Endodermal cell (in vitro differentiated cells): ENCODE measurements at regions not wholly inside any gene's neighbourhood (a gene's known extent, or its start where the extent isn't known, plus 50 kb on each side); places are given as distances from the start of the nearest gene placed in this dataset.

Source experiments
- DNase-seq: peaks from one replicate; pipeline ENCODE4 v3.0.0-alpha.2; 2017
- H3K27ac ChIP-seq: 2 replicates; pipeline ENCODE4 v1.5.1; 2013; ENCODE audit warnings: mild to moderate bottlenecking, low read depth, low read length, moderate library complexity
- H3K27me3 ChIP-seq: 2 replicates; pipeline ENCODE4 v1.6.1; 2013; ENCODE audit warnings: mild to moderate bottlenecking, low read length, moderate library complexity; ENCODE audit not compliant: insufficient read depth, control insufficient read depth, poor library complexity, severe bottlenecking
- H3K36me3 ChIP-seq: 2 replicates; pipeline ENCODE4 v1.7.0; 2013; ENCODE audit warnings: mild to moderate bottlenecking, low read length, moderate library complexity; ENCODE audit not compliant: control insufficient read depth, insufficient read depth
- H3K4me1 ChIP-seq: one replicate; pipeline ENCODE4 v1.7.0; 2013; ENCODE audit warnings: low read length; ENCODE audit not compliant: control insufficient read depth, insufficient read depth
- H3K4me3 ChIP-seq: 2 replicates; pipeline ENCODE4 v1.5.1; 2013; ENCODE audit warnings: mild to moderate bottlenecking, low read length, moderate library complexity
- H3K9ac ChIP-seq: 2 replicates; pipeline ENCODE4 v1.6.1; 2013; ENCODE audit warnings: mild to moderate bottlenecking, low read length, moderate library complexity; ENCODE audit not compliant: poor library complexity, severe bottlenecking; ENCODE audit errors: extremely low read depth
- H3K9me3 ChIP-seq: 2 replicates; pipeline ENCODE4 v1.6.1; 2013; ENCODE audit warnings: mild to moderate bottlenecking, low read length, moderate library complexity; ENCODE audit not compliant: control insufficient read depth
- H3K27ac Mint-ChIP-seq: 2 replicates; pipeline ENCODE4 v1.8.0; 2020; ENCODE audit warnings: mixed read lengths
- H3K27me3 Mint-ChIP-seq: 2 replicates; pipeline ENCODE4 v1.8.0; 2021; ENCODE audit warnings: mild to moderate bottlenecking, mixed read lengths; ENCODE audit not compliant: insufficient read depth
- H3K36me3 Mint-ChIP-seq: 2 replicates; pipeline ENCODE4 v1.8.0; 2020; ENCODE audit warnings: low read depth, mixed read lengths
- H3K4me1 Mint-ChIP-seq: 2 replicates; pipeline ENCODE4 v1.8.0; 2020; ENCODE audit warnings: mixed read lengths
- H3K4me3 Mint-ChIP-seq: 2 replicates; pipeline ENCODE4 v1.8.0; 2020; ENCODE audit warnings: mild to moderate bottlenecking, moderate library complexity, mixed read lengths
- H3K9me3 Mint-ChIP-seq: 2 replicates; pipeline ENCODE4 v1.8.0; 2020; ENCODE audit warnings: mild to moderate bottlenecking, mixed read lengths
- WGBS, 2 experiments: methylation state at CpG; one replicate each; pipeline versions ENCODE4 v1.1.5 to v1.1.7; 2013; ENCODE audit warnings: missing lambda C conversion rate in 2 of 2, mixed read lengths in 1 of 2; ENCODE audit not compliant: insufficient coverage in 1 of 2, insufficient read length in 1 of 2; 5-methylcytosine and 5-hydroxymethylcytosine counted together
- TF ChIP-seq, protein P1 (sequence below): fragments of 200-600 bp; sonication (generic); conservative IDR thresholded peaks from 2 replicates; pipeline ENCODE4 v1.5.0; 2021; ENCODE audit warnings: antibody characterized with exemption, mild to moderate bottlenecking

DNA sequence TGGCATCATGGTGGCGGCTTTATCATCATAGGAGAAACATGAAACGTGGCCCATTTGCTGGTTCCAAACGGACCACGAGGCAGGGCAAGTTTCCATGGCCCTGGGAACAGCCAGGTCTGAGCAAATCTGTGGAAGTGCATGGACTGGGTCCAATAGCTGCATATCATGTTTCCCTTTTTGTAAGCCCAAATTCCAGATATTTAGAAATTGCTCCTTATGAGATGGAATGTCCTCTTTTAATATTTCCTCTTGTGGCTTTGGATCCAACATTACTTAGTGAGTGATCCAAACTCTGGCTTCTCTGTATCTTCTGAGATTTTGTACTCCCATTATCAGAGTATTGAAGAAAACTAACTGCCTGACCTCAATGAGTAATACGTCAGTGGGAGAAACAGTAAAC is 79.8 kb upstream of the FBXL7 start:
- 93 to 100% methylated on average over 5 of the region's 5 CpGs for WGBS, 2 experiments
- H3K27me3 Mint-ChIP-seq, result no peaks in the 10 kb centered on the region
- H3K4me1 ChIP-seq, result peaks cover under 1% of the 10 kb centered on the region
- DNase-seq, result no peak
- H3K27ac Mint-ChIP-seq, result no peak overlapping the region
- H3K27me3 ChIP-seq, result no peaks in the 10 kb centered on the region
- no peak overlapping the region for H3K9ac ChIP-seq
- H3K27ac ChIP-seq, result no peak overlapping the region
- no peak overlapping the region for H3K4me3 Mint-ChIP-seq
- no peaks in the 10 kb centered on the region for H3K36me3 ChIP-seq
- H3K4me3 ChIP-seq, result no peak overlapping the region
- no peaks in the 10 kb centered on the region for H3K9me3 ChIP-seq
- peaks cover under 1% of the 10 kb centered on the region for H3K9me3 Mint-ChIP-seq
- H3K4me1 Mint-ChIP-seq, result peaks cover under 1% of the 10 kb centered on the region
- no peaks in the 10 kb centered on the region for H3K36me3 Mint-ChIP-seq
- TF ChIP-seq, protein P1, sequence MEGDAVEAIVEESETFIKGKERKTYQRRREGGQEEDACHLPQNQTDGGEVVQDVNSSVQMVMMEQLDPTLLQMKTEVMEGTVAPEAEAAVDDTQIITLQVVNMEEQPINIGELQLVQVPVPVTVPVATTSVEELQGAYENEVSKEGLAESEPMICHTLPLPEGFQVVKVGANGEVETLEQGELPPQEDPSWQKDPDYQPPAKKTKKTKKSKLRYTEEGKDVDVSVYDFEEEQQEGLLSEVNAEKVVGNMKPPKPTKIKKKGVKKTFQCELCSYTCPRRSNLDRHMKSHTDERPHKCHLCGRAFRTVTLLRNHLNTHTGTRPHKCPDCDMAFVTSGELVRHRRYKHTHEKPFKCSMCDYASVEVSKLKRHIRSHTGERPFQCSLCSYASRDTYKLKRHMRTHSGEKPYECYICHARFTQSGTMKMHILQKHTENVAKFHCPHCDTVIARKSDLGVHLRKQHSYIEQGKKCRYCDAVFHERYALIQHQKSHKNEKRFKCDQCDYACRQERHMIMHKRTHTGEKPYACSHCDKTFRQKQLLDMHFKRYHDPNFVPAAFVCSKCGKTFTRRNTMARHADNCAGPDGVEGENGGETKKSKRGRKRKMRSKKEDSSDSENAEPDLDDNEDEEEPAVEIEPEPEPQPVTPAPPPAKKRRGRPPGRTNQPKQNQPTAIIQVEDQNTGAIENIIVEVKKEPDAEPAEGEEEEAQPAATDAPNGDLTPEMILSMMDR, result no peak

DNA sequence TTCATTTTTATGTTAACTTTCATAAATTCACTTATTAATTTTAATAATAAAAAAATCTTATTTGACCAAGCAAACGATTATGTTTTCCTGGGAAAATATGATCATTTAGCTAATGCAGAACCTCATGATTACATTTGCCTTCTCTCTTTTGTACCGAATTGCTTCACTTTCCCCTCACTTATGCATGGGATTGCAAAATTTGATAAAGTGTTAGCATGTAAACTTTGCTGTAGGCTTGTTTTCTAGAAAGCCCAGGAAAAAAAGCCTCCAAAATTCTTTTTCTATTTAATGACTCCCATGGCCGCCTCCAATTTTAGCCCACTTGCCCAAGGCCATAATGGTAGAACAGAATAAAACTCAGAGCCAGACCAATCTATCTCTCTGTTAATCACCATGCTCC is 82.8 kb upstream of the FBXL7 start:
- Histone ChIP-seq H3K27me3 (no peaks in the 10 kb centered on the region), H3K4me3 (no peak overlapping the region), H3K9ac (no peak overlapping the region), H3K36me3 (no peaks in the 10 kb centered on the region), H3K4me1 (no peaks in the 10 kb centered on the region), H3K27ac (no peak overlapping the region), H3K9me3 (peaks cover 8% of the 10 kb centered on the region)
- Mint-ChIP-seq H3K36me3 (no peaks in the 10 kb centered on the region), H3K4me1 (no peaks in the 10 kb centered on the region), H3K27me3 (no peaks in the 10 kb centered on the region), H3K9me3 (peaks cover 4% of the 10 kb centered on the region), H3K4me3 (no peak overlapping the region), H3K27ac (no peak overlapping the region)
- WGBS, 2 experiments, result 84 to 100% methylated on average over 1 to 3 of the region's 3 CpGs
- TF ChIP-seq, protein P1, result no peak
- no peak for DNase-seq

DNA sequence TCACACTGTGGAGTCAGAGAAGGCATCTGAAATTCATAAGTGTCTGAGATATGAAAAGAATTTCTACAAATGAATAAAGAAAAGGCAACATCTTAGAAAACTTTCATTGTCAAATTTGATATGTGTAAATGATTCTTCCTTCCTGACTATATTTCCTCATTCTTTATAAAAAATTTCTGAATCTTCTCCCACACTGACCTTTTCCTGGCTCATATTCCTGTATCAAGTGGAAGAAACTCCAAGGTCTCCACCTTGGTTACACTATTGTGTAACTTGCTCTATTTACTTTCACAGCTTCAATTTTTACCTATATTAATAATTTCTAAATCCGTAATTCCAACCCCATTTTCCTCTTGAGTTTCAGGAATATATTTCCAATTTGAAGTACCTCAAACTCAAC is 93.5 kb upstream of the FBXL7 start:
- Histone ChIP-seq H3K4me3 (no peak overlapping the region), H3K36me3 (no peaks in the 10 kb centered on the region), H3K9ac (no peak overlapping the region), H3K4me1 (no peaks in the 10 kb centered on the region), H3K27ac (no peak overlapping the region), H3K27me3 (no peaks in the 10 kb centered on the region), H3K9me3 (no peaks in the 10 kb centered on the region)
- Mint-ChIP-seq H3K36me3 (no peaks in the 10 kb centered on the region), H3K4me1 (no peaks in the 10 kb centered on the region), H3K27me3 (no peaks in the 10 kb centered on the region), H3K9me3 (peaks cover 2% of the 10 kb centered on the region), H3K4me3 (no peak overlapping the region), H3K27ac (no peak overlapping the region)
- 88% methylated on average over 1 of the region's 1 CpG; no CpG with 5 or more reads in 1 of the 2 experiments for WGBS, 2 experiments
- DNase-seq, result no peak
- TF ChIP-seq, protein P1, result no peak
